ENCODE measurements at regions not wholly inside any gene's neighbourhood (a gene's known extent, or its start where the extent isn't known, plus 50 kb on each side); places are given as distances from the start of the nearest gene placed in this dataset.

GRCh38 chr15:46120713-46121112, 485.9 kb downstream of the SQOR start:
- H3K27ac Mint-ChIP-seq = no peak overlapping the region
- TF ChIP-seq MYBL2 (CRISPR knock-in tag; IDR thresholded peaks at IDR 0.05) (no peak), GTF2I (CRISPR knock-in tag; conservative IDR thresholded peaks at IDR 0.05) (no peak), NR1H2 (CRISPR knock-in tag; IDR thresholded peaks at IDR 0.05) (no peak)
- H3K27me3 Mint-ChIP-seq (ENCODE audit: low read depth) = no peaks in the 10 kb centered on the region
- DNase-seq (ENCODE audit: low spot score) (no peak), ATAC-seq (no peak)
- peaks cover 19% of the 10 kb centered on the region for H3K36me3 Mint-ChIP-seq
- POLR2A ChIA-PET = no interaction called here
- peaks cover 8% of the 10 kb centered on the region for H3K4me1 Mint-ChIP-seq
- H3K4me3 Mint-ChIP-seq = no peak overlapping the region
- CTCF ChIA-PET = no interaction called here
- peaks cover 37% of the 10 kb centered on the region for H3K9me3 Mint-ChIP-seq

GRCh38 chr15:46121441-46121840, 486.6 kb downstream of the SQOR start:
- POLR2A ChIA-PET = no interaction called here
- Mint-ChIP-seq H3K9me3 (peaks cover 36% of the 10 kb centered on the region), H3K4me1 (peaks cover 8% of the 10 kb centered on the region), H3K4me3 (no peak overlapping the region), H3K27me3 (ENCODE audit: low read depth) (no peaks in the 10 kb centered on the region), H3K27ac (no peak overlapping the region), H3K36me3 (peaks cover 19% of the 10 kb centered on the region)
- DNase-seq (ENCODE audit: low spot score) (no peak), ATAC-seq (no peak)
- CTCF ChIA-PET = no interaction called here
- TF ChIP-seq ZNF121 (CRISPR knock-in tag; IDR thresholded peaks at IDR 0.05) (no peak), FOXP4 (CRISPR knock-in tag; IDR thresholded peaks at IDR 0.05) (no peak), STAT6 (CRISPR knock-in tag; conservative IDR thresholded peaks at IDR 0.05; ENCODE audit: low read depth) (no peak), GABPB1 (CRISPR knock-in tag; IDR thresholded peaks at IDR 0.05) (no peak), JAZF1 (CRISPR knock-in tag; IDR thresholded peaks at IDR 0.05) (no peak), NR1H2 (CRISPR knock-in tag; IDR thresholded peaks at IDR 0.05) (no peak), ZNF317 (CRISPR knock-in tag; IDR thresholded peaks at IDR 0.05; ENCODE audit: borderline replicate concordance, low read depth) (no peak), ARID4B (CRISPR knock-in tag; IDR thresholded peaks at IDR 0.05; ENCODE audit: borderline replicate concordance) (no peak), IRF2 (CRISPR knock-in tag; IDR thresholded peaks at IDR 0.05; ENCODE audit: borderline replicate concordance, low read depth) (no peak), RELA (CRISPR knock-in tag; IDR thresholded peaks at IDR 0.05; ENCODE audit: borderline replicate concordance) (no peak), MYBL2 (CRISPR knock-in tag; IDR thresholded peaks at IDR 0.05) (no peak), ESRRA (CRISPR knock-in tag; IDR thresholded peaks at IDR 0.05; ENCODE audit: borderline replicate concordance) (no peak), FOXP1 (CRISPR knock-in tag; IDR thresholded peaks at IDR 0.05; ENCODE audit: borderline replicate concordance) (no peak), MAX (CRISPR knock-in tag; IDR thresholded peaks at IDR 0.05) (no peak)

Data from WTC11 (cell line).